PFSK-1 (cell line): ENCODE measurements at regions not wholly inside any gene's neighbourhood (a gene's known extent, or its start where the extent isn't known, plus 50 kb on each side); places are given as distances from the start of the nearest gene placed in this dataset.

ENCODE experiments used
- FOXP2 ChIP-seq: optimal IDR thresholded peaks from 2 replicates; pipeline ENCODE3; 2011; ENCODE audit warnings: borderline replicate concordance, control low read depth, inconsistent platforms; ENCODE audit not compliant: insufficient read depth; ENCODE audit errors: extremely low read length, extremely low read depth
- POLR2AphosphoS5 ChIP-seq: IDR thresholded peaks from 2 replicates; pipeline ENCODE4 v1.6.1; 2012; ENCODE audit warnings: low read depth, mild to moderate bottlenecking, control low read depth, low read length, moderate library complexity
- REST ChIP-seq, 2 experiments: IDR thresholded peaks; 2 replicates each; pipeline versions ENCODE4 v1.6.1 to v1.8.0; 2011 to 2012; ENCODE audit warnings: low read depth in 2 of 2, low read length in 2 of 2, control low read depth in 1 of 2, inconsistent platforms in 1 of 2, mild to moderate bottlenecking in 1 of 2, moderate library complexity in 1 of 2; ENCODE audit not compliant: insufficient read depth in 1 of 2
- SIN3A ChIP-seq: IDR thresholded peaks from 2 replicates; pipeline ENCODE4 v1.6.1; 2012; ENCODE audit warnings: mild to moderate bottlenecking, low read length, moderate library complexity, borderline replicate concordance; ENCODE audit not compliant: insufficient read depth
- TAF1 ChIP-seq: IDR thresholded peaks from 2 replicates; pipeline ENCODE4 v1.6.1; 2012; ENCODE audit warnings: low read length, control low read depth, borderline replicate concordance; ENCODE audit not compliant: insufficient read depth

- TF ChIP-seq SIN3A (no peak), REST (IDR thresholded peaks at IDR 0.05; ENCODE audit: insufficient read depth in 1 of 2, low read depth in 2 of 2, low read length in 2 of 2) (no peak), TAF1 (no peak), POLR2AphosphoS5 (no peak), FOXP2 (no peak)
Observed at GRCh38 chr10:2529945-2530344, 537.4 kb upstream of the PFKP start.

GRCh38 chr10:2525781-2526180 lies 541.6 kb upstream of the PFKP start:
- no peak for TF ChIP-seq FOXP2

GRCh38 chr10:2519139-2519538 lies 548.2 kb upstream of the PFKP start:
- TF ChIP-seq FOXP2 (no peak), POLR2AphosphoS5 (no peak), SIN3A (no peak), TAF1 (no peak), REST (IDR thresholded peaks at IDR 0.05; ENCODE audit: insufficient read depth in 1 of 2, low read depth in 2 of 2, low read length in 2 of 2) (no peak)

- no peak for TF ChIP-seq TAF1
- no peak for TF ChIP-seq REST (IDR thresholded peaks at IDR 0.05; ENCODE audit: insufficient read depth in 1 of 2, low read depth in 2 of 2, low read length in 2 of 2)
- TF ChIP-seq FOXP2: no peak
- no peak for TF ChIP-seq POLR2AphosphoS5
- TF ChIP-seq SIN3A: no peak
Observed at GRCh38 chr10:2509081-2509531, 558.2 kb upstream of the PFKP start.

- TF ChIP-seq POLR2AphosphoS5 (no peak), SIN3A (no peak), TAF1 (no peak), FOXP2 (no peak), REST (IDR thresholded peaks at IDR 0.05; ENCODE audit: insufficient read depth in 1 of 2, low read depth in 2 of 2, low read length in 2 of 2) (no peak)
Observed at GRCh38 chr10:2494399-2494798, 572.9 kb upstream of the PFKP start.
